GM23338 (cell line): ENCODE measurements at regions not wholly inside any gene's neighbourhood (a gene's known extent, or its start where the extent isn't known, plus 50 kb on each side); places are given as distances from the start of the nearest gene placed in this dataset.

ENCODE experiments used
- ATAC-seq: fragments of 200-7000 bp; cut with Tn5 transposase; 3 replicates; pipeline ENCODE4 v1.9.1; 2020
- DNase-seq: peaks from one replicate; pipeline ENCODE4 v3.0.0-alpha.2; 2015; ENCODE audit warnings: low spot score
- H2AFZ ChIP-seq: fragments of 200-600 bp; sonication (generic); 2 replicates; pipeline ENCODE4 v1.8.0; 2016; ENCODE audit warnings: antibody characterized with exemption, mild to moderate bottlenecking, moderate library complexity
- H3F3A ChIP-seq: fragments of 200-600 bp; sonication (generic); replicated peaks from 2 replicates; pipeline ENCODE4 v1.8.0; 2017; ENCODE audit warnings: antibody characterized with exemption, mixed run types, low read depth
- H3K27ac ChIP-seq: fragments of 200-600 bp; sonication (generic); 2 replicates; pipeline ENCODE4 v1.6.1; 2016; ENCODE audit warnings: low read depth
- H3K27me3 ChIP-seq: fragments of 200-600 bp; sonication (generic); 2 replicates; pipeline ENCODE4 v1.8.0; 2016; ENCODE audit warnings: mild to moderate bottlenecking, mixed run types, moderate library complexity; ENCODE audit not compliant: insufficient read depth
- H3K36me3 ChIP-seq: fragments of 200-600 bp; sonication (generic); 2 replicates; pipeline ENCODE4 v1.8.0; 2016; ENCODE audit warnings: mild to moderate bottlenecking; ENCODE audit not compliant: insufficient read depth
- H3K4me1 ChIP-seq: fragments of 200-600 bp; sonication (generic); 2 replicates; pipeline ENCODE4 v1.8.0; 2016; ENCODE audit warnings: mild to moderate bottlenecking, moderate library complexity; ENCODE audit not compliant: insufficient read depth
- H3K4me2 ChIP-seq: fragments of 200-600 bp; sonication (generic); 2 replicates; pipeline ENCODE4 v1.7.1; 2017; ENCODE audit warnings: mixed run types
- H3K4me3 ChIP-seq: fragments of 200-600 bp; sonication (generic); 2 replicates; pipeline ENCODE4 v1.6.1; 2016; ENCODE audit warnings: mixed run types
- H3K79me2 ChIP-seq: fragments of 200-600 bp; sonication (generic); replicated peaks from 2 replicates; pipeline ENCODE4 v1.8.0; 2017; ENCODE audit warnings: mild to moderate bottlenecking; ENCODE audit not compliant: insufficient read depth
- H3K9me2 ChIP-seq: fragments of 200-600 bp; sonication (generic); 2 replicates; pipeline ENCODE4 v1.8.0; 2017; ENCODE audit not compliant: insufficient read depth
- H4K20me1 ChIP-seq: fragments of 200-600 bp; sonication (generic); replicated peaks from 2 replicates; pipeline ENCODE4 v1.8.0; 2017; ENCODE audit warnings: mild to moderate bottlenecking; ENCODE audit not compliant: insufficient read depth
- H3K27ac Mint-ChIP-seq: 2 replicates; pipeline ENCODE4 v1.8.0; 2020; ENCODE audit warnings: inconsistent platforms, mild to moderate bottlenecking, moderate library complexity, mixed read lengths
- H3K27me3 Mint-ChIP-seq: 3 replicates; pipeline ENCODE4 v1.8.0; 2022; ENCODE audit warnings: low read depth, mild to moderate bottlenecking, moderate library complexity, mixed read lengths, inconsistent platforms; ENCODE audit not compliant: insufficient read depth, poor library complexity
- H3K36me3 Mint-ChIP-seq: 3 replicates; pipeline ENCODE4 v1.8.0; 2021; ENCODE audit warnings: low read depth, mild to moderate bottlenecking, inconsistent platforms, moderate library complexity, mixed read lengths
- H3K4me1 Mint-ChIP-seq: 3 replicates; pipeline ENCODE4 v1.8.0; 2020; ENCODE audit warnings: mild to moderate bottlenecking, inconsistent platforms, mixed read lengths
- H3K4me3 Mint-ChIP-seq: 3 replicates; pipeline ENCODE4 v1.8.0; 2021; ENCODE audit warnings: moderate library complexity, mild to moderate bottlenecking, inconsistent platforms, mixed read lengths
- H3K9me3 Mint-ChIP-seq: 3 replicates; pipeline ENCODE4 v1.8.0; 2020; ENCODE audit warnings: moderate library complexity, mild to moderate bottlenecking, inconsistent platforms, mixed read lengths
- CREB1 ChIP-seq: fragments of 250-450 bp; sonication (Bioruptor Pico); IDR thresholded peaks from 2 replicates; pipeline ENCODE4 v1.5.0; 2020; ENCODE audit warnings: low read depth, mild to moderate bottlenecking, moderate library complexity
- JUNB ChIP-seq: IDR thresholded peaks from one replicate; pipeline ENCODE4 v1.6.1; 2016; ENCODE audit warnings: antibody characterized with exemption; ENCODE audit not compliant: unreplicated experiment
- POLR2AphosphoS5 ChIP-seq: IDR thresholded peaks from 2 replicates; pipeline ENCODE4 v1.6.1; 2016; ENCODE audit warnings: antibody characterized with exemption, low read depth
- STAT1 ChIP-seq: IDR thresholded peaks from one replicate; pipeline ENCODE4 v1.6.1; 2016; ENCODE audit warnings: antibody characterized with exemption; ENCODE audit not compliant: unreplicated experiment
- TF ChIP-seq, protein P1 (sequence below): fragments of 250-450 bp; sonication (Bioruptor Pico); IDR thresholded peaks from 2 replicates; pipeline ENCODE4 v1.5.0; 2020; ENCODE audit warnings: mild to moderate bottlenecking, moderate library complexity
- TF ChIP-seq, protein P2 (sequence below): IDR thresholded peaks from one replicate; pipeline ENCODE4 v1.6.1; 2018; ENCODE audit warnings: antibody characterized with exemption; ENCODE audit not compliant: unreplicated experiment
- TF ChIP-seq, protein P3 (sequence below): IDR thresholded peaks from 2 replicates; pipeline ENCODE4 v1.6.1; 2016; ENCODE audit warnings: antibody characterized with exemption

DNA sequence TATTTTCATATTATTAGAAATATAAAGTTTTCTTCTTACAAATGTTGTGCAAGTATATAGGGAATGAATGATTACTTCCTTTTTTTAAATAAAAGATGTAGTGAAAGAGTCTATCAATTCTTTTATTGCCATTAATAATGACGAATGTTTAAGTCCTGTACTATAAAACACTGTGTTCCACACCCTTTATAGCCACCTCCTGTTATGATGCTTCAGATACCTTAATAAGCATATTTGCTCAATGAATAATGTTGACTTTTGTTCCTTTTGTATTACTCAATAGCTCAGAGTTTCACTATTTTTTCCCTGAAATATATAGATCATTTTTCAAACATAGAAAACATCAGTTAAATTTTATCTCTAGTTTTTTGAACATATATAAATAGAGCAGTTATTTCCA, 378.2 kb upstream of the THBS1 start (continued):
- TF ChIP-seq, protein P1, sequence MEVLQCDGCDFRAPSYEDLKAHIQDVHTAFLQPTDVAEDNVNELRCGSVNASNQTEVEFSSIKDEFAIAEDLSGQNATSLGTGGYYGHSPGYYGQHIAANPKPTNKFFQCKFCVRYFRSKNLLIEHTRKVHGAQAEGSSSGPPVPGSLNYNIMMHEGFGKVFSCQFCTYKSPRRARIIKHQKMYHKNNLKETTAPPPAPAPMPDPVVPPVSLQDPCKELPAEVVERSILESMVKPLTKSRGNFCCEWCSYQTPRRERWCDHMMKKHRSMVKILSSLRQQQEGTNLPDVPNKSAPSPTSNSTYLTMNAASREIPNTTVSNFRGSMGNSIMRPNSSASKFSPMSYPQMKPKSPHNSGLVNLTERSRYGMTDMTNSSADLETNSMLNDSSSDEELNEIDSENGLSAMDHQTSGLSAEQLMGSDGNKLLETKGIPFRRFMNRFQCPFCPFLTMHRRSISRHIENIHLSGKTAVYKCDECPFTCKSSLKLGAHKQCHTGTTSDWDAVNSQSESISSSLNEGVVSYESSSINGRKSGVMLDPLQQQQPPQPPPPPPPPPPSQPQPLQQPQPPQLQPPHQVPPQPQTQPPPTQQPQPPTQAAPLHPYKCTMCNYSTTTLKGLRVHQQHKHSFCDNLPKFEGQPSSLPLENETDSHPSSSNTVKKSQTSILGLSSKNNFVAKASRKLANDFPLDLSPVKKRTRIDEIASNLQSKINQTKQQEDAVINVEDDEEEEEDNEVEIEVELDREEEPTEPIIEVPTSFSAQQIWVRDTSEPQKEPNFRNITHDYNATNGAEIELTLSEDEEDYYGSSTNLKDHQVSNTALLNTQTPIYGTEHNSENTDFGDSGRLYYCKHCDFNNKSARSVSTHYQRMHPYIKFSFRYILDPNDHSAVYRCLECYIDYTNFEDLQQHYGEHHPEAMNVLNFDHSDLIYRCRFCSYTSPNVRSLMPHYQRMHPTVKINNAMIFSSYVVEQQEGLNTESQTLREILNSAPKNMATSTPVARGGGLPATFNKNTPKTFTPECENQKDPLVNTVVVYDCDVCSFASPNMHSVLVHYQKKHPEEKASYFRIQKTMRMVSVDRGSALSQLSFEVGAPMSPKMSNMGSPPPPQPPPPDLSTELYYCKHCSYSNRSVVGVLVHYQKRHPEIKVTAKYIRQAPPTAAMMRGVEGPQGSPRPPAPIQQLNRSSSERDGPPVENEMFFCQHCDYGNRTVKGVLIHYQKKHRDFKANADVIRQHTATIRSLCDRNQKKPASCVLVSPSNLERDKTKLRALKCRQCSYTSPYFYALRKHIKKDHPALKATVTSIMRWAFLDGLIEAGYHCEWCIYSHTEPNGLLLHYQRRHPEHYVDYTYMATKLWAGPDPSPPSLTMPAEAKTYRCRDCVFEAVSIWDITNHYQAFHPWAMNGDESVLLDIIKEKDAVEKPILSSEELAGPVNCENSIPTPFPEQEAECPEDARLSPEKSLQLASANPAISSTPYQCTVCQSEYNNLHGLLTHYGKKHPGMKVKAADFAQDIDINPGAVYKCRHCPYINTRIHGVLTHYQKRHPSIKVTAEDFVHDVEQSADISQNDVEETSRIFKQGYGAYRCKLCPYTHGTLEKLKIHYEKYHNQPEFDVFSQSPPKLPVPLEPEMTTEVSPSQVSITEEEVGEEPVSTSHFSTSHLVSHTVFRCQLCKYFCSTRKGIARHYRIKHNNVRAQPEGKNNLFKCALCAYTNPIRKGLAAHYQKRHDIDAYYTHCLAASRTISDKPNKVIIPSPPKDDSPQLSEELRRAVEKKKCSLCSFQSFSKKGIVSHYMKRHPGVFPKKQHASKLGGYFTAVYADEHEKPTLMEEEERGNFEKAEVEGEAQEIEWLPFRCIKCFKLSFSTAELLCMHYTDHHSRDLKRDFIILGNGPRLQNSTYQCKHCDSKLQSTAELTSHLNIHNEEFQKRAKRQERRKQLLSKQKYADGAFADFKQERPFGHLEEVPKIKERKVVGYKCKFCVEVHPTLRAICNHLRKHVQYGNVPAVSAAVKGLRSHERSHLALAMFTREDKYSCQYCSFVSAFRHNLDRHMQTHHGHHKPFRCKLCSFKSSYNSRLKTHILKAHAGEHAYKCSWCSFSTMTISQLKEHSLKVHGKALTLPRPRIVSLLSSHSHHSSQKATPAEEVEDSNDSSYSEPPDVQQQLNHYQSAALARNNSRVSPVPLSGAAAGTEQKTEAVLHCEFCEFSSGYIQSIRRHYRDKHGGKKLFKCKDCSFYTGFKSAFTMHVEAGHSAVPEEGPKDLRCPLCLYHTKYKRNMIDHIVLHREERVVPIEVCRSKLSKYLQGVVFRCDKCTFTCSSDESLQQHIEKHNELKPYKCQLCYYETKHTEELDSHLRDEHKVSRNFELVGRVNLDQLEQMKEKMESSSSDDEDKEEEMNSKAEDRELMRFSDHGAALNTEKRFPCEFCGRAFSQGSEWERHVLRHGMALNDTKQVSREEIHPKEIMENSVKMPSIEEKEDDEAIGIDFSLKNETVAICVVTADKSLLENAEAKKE (CRISPR knock-in tag): no peak
- TF ChIP-seq STAT1 (no peak), JUNB (no peak)

DNA sequence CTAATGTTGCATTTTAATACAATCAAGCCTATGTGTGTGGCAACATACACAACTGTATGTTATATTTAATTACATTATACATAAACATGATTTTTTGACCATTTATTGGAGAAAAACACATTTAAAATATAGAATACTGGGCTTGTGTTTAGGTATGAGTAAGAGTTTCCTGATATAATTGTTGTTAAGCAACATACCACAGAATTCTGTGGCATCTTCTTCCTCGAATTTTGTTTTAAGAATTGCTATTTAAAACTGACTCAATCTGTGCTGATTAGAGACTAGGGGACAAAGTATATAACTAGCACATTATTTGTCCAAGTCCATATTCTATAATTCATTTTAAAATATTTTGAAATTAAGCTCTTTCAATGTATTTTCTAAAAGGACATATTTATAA, 376.8 kb upstream of the THBS1 start:
- no peak overlapping the region for H3K4me2 ChIP-seq
- no peaks in the 10 kb centered on the region for H3K79me2 ChIP-seq
- no peaks in the 10 kb centered on the region for H4K20me1 ChIP-seq
- no peaks in the 10 kb centered on the region for H3K27me3 ChIP-seq
- H3K9me2 ChIP-seq: 0 out of 2 replicates have a peak, but pooled peaks cover 5% of the 10 kb centered on the region
- no peaks in the 10 kb centered on the region for H3F3A ChIP-seq
- Mint-ChIP-seq H3K27me3 (no peaks in the 10 kb centered on the region), H3K4me1 (peaks cover 13% of the 10 kb centered on the region; the same call in 2 of the 3 replicates), H3K36me3 (no peaks in the 10 kb centered on the region), H3K4me3 (no peak overlapping the region), H3K9me3 (peaks cover 3% of the 10 kb centered on the region; the same call in 2 of the 3 replicates), H3K27ac (no peak overlapping the region)
- no peak overlapping the region for H3K27ac ChIP-seq
- H3K4me1 ChIP-seq: 0 out of 2 replicates have a peak, but pooled peaks cover 6% of the 10 kb centered on the region
- H3K36me3 ChIP-seq: no peaks in the 10 kb centered on the region
- H2AFZ ChIP-seq: no peak overlapping the region
- H3K4me3 ChIP-seq: no peak overlapping the region
- DNase-seq (no peak), ATAC-seq (no peak)
- no peak for TF ChIP-seq POLR2AphosphoS5
- TF ChIP-seq CREB1: no peak
- TF ChIP-seq JUNB: no peak
- TF ChIP-seq, protein P2, sequence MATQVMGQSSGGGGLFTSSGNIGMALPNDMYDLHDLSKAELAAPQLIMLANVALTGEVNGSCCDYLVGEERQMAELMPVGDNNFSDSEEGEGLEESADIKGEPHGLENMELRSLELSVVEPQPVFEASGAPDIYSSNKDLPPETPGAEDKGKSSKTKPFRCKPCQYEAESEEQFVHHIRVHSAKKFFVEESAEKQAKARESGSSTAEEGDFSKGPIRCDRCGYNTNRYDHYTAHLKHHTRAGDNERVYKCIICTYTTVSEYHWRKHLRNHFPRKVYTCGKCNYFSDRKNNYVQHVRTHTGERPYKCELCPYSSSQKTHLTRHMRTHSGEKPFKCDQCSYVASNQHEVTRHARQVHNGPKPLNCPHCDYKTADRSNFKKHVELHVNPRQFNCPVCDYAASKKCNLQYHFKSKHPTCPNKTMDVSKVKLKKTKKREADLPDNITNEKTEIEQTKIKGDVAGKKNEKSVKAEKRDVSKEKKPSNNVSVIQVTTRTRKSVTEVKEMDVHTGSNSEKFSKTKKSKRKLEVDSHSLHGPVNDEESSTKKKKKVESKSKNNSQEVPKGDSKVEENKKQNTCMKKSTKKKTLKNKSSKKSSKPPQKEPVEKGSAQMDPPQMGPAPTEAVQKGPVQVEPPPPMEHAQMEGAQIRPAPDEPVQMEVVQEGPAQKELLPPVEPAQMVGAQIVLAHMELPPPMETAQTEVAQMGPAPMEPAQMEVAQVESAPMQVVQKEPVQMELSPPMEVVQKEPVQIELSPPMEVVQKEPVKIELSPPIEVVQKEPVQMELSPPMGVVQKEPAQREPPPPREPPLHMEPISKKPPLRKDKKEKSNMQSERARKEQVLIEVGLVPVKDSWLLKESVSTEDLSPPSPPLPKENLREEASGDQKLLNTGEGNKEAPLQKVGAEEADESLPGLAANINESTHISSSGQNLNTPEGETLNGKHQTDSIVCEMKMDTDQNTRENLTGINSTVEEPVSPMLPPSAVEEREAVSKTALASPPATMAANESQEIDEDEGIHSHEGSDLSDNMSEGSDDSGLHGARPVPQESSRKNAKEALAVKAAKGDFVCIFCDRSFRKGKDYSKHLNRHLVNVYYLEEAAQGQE: no peak
- TF ChIP-seq, protein P3, sequence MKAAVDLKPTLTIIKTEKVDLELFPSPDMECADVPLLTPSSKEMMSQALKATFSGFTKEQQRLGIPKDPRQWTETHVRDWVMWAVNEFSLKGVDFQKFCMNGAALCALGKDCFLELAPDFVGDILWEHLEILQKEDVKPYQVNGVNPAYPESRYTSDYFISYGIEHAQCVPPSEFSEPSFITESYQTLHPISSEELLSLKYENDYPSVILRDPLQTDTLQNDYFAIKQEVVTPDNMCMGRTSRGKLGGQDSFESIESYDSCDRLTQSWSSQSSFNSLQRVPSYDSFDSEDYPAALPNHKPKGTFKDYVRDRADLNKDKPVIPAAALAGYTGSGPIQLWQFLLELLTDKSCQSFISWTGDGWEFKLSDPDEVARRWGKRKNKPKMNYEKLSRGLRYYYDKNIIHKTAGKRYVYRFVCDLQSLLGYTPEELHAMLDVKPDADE: no peak
